C4-2B (cell line): ENCODE measurements at regions not wholly inside any gene's neighbourhood (a gene's known extent, or its start where the extent isn't known, plus 50 kb on each side); places are given as distances from the start of the nearest gene placed in this dataset.

ENCODE experiments used
- CTCF ChIP-seq: fragments of 450-650 bp; conservative IDR thresholded peaks from 2 replicates; pipeline ENCODE4 v1.5.1; 2017; ENCODE audit warnings: mild to moderate bottlenecking
- ZFX ChIP-seq: fragments of 450-650 bp; IDR thresholded peaks from 2 replicates; pipeline ENCODE4 v1.6.1; 2017

GRCh38 chr4:19402581-19403065 lies 849.1 kb upstream of the SLIT2 start:
- TF ChIP-seq CTCF (no peak), ZFX (no peak)
